ENCODE measurements at regions not wholly inside any gene's neighbourhood (a gene's known extent, or its start where the extent isn't known, plus 50 kb on each side); places are given as distances from the start of the nearest gene placed in this dataset.
"Not testable (repeated sequence)": the region's sequence is repeated elsewhere in the genome, so short reads cannot be mapped to it uniquely, and the experiment has no call there.

GRCh38 chr12:93229494-93230325 is 148.0 kb upstream of the NUDT4 start:
- POLR2A ChIA-PET = no interaction called here

GRCh38 chr12:93230326-93230720 is 147.4 kb upstream of the NUDT4 start:
- H3K27me3 Mint-ChIP-seq = peaks cover 2 to 17% of the 10 kb centered on the region in 2 donors
- ChIA-PET CTCF (no interaction called here), POLR2A (no interaction called here)
- no peak overlapping the region for H3K27ac Mint-ChIP-seq
- H3K36me3 Mint-ChIP-seq = no peaks in the 10 kb centered on the region
- no peaks in the 10 kb centered on the region for H3K27me3 ChIP-seq (ENCODE audit: insufficient read depth, low read length, poor library complexity, severe bottlenecking)
- no peak for DNase-seq
- H3K9me3 Mint-ChIP-seq = peaks cover 0 to 8% (median 3%) of the 10 kb centered on the region in 5 donors
- H3K4me1 Mint-ChIP-seq = no peaks in the 10 kb centered on the region
- no peak overlapping the region for H3K4me3 Mint-ChIP-seq
- H3K36me3 ChIP-seq (ENCODE audit: insufficient read depth, low read length) = no peaks in the 10 kb centered on the region
- no peak overlapping the region for H3K27ac ChIP-seq (ENCODE audit: low read depth, low read length)
- no peaks in the 10 kb centered on the region for H3K9me3 ChIP-seq (ENCODE audit: low read length)
- no peaks in the 10 kb centered on the region for H3K4me1 ChIP-seq (ENCODE audit: insufficient read depth, low read length)
- H3K4me3 ChIP-seq (ENCODE audit: low read length) = no peak overlapping the region

More at GRCh38 chr12:93229494-93230325, 148.0 kb upstream of the NUDT4 start:
- H3K27ac ChIP-seq (ENCODE audit: low read depth, low read length) = peak overlapping the region; percentile 52
- no peaks in the 10 kb centered on the region for H3K4me1 Mint-ChIP-seq
- no peak overlapping the region for H3K27ac Mint-ChIP-seq
- H3K27me3 ChIP-seq (ENCODE audit: insufficient read depth, low read length, poor library complexity, severe bottlenecking) = no peaks in the 10 kb centered on the region
- H3K36me3 Mint-ChIP-seq = no peaks in the 10 kb centered on the region
- no peaks in the 10 kb centered on the region for H3K9me3 ChIP-seq (ENCODE audit: low read length)
- DNase-seq = no peak
- peaks cover 0 to 8% (median 3%) of the 10 kb centered on the region in 5 donors for H3K9me3 Mint-ChIP-seq
- H3K4me3 Mint-ChIP-seq = no peak overlapping the region
- H3K36me3 ChIP-seq (ENCODE audit: insufficient read depth, low read length) = no peaks in the 10 kb centered on the region
- H3K27me3 Mint-ChIP-seq = peaks cover 2 to 13% of the 10 kb centered on the region in 2 donors
- CTCF ChIA-PET = no interaction called here
- H3K4me1 ChIP-seq (ENCODE audit: insufficient read depth, low read length) = no peaks in the 10 kb centered on the region
- H3K4me3 ChIP-seq (ENCODE audit: low read length) = no peak overlapping the region

GRCh38 chr12:93231938-93232337 is 145.8 kb upstream of the NUDT4 start:
- no peak for DNase-seq
- H3K4me3 ChIP-seq (ENCODE audit: low read length) = no peak overlapping the region
- Mint-ChIP-seq H3K9me3 (peaks cover 2 to 8% (median 3%) of the 10 kb centered on the region in 5 donors), H3K4me1 (no peaks in the 10 kb centered on the region), H3K4me3 (no peak overlapping the region), H3K36me3 (no peaks in the 10 kb centered on the region), H3K27ac (no peak overlapping the region), H3K27me3 (peaks cover 6 to 17% of the 10 kb centered on the region in 2 donors)
- H3K27me3 ChIP-seq (ENCODE audit: insufficient read depth, low read length, poor library complexity, severe bottlenecking) = no peaks in the 10 kb centered on the region
- no peaks in the 10 kb centered on the region for H3K9me3 ChIP-seq (ENCODE audit: low read length)
- ChIA-PET POLR2A (no interaction called here), CTCF (no interaction called here)
- no peaks in the 10 kb centered on the region for H3K4me1 ChIP-seq (ENCODE audit: insufficient read depth, low read length)
- no peaks in the 10 kb centered on the region for H3K36me3 ChIP-seq (ENCODE audit: insufficient read depth, low read length)
- no peak overlapping the region for H3K27ac ChIP-seq (ENCODE audit: low read depth, low read length)

GRCh38 chr12:93234641-93235040 is 143.1 kb upstream of the NUDT4 start:
- Mint-ChIP-seq H3K27me3 (peaks cover 8 to 17% of the 10 kb centered on the region in 2 donors), H3K36me3 (no peaks in the 10 kb centered on the region), H3K4me1 (no peaks in the 10 kb centered on the region), H3K27ac (no peak overlapping the region), H3K9me3 (peaks cover 0 to 3% (median 0%) of the 10 kb centered on the region in 5 donors), H3K4me3 (no peak overlapping the region)
- DNase-seq = no peak
- Histone ChIP-seq H3K9me3 (ENCODE audit: low read length) (no peaks in the 10 kb centered on the region), H3K27ac (ENCODE audit: low read depth, low read length) (no peak overlapping the region), H3K27me3 (ENCODE audit: insufficient read depth, low read length, poor library complexity, severe bottlenecking) (no peaks in the 10 kb centered on the region), H3K4me1 (ENCODE audit: insufficient read depth, low read length) (no peaks in the 10 kb centered on the region), H3K36me3 (ENCODE audit: insufficient read depth, low read length) (no peaks in the 10 kb centered on the region), H3K4me3 (ENCODE audit: low read length) (no peak overlapping the region)
- CTCF ChIA-PET = no interaction called here
- POLR2A ChIA-PET = no interaction called here

- no peaks in the 10 kb centered on the region for H3K27me3 ChIP-seq (ENCODE audit: insufficient read depth, low read length, poor library complexity, severe bottlenecking)
- Mint-ChIP-seq H3K27me3 (peaks cover 6 to 17% of the 10 kb centered on the region in 2 donors), H3K9me3 (peaks cover 0 to 3% (median 0%) of the 10 kb centered on the region in 5 donors), H3K4me3 (no peak overlapping the region), H3K27ac (no peak overlapping the region), H3K4me1 (no peaks in the 10 kb centered on the region), H3K36me3 (no peaks in the 10 kb centered on the region)
- no peaks in the 10 kb centered on the region for H3K4me1 ChIP-seq (ENCODE audit: insufficient read depth, low read length)
- H3K27ac ChIP-seq (ENCODE audit: low read depth, low read length) = no peak overlapping the region
- no peak for DNase-seq
- ChIA-PET CTCF (no interaction called here), POLR2A (interaction anchor here (0.6 kb wide), 1 partner anchor 102 kb away, joined by 3 read pairs; no protein-coding TSS in a partner anchor)
- H3K4me3 ChIP-seq (ENCODE audit: low read length) = no peak overlapping the region
- no peaks in the 10 kb centered on the region for H3K9me3 ChIP-seq (ENCODE audit: low read length)
- no peaks in the 10 kb centered on the region for H3K36me3 ChIP-seq (ENCODE audit: insufficient read depth, low read length)
These were observed 141.8 kb upstream of the NUDT4 start for GRCh38 chr12:93235881-93236280.

- no peak for DNase-seq
- ChIA-PET CTCF (no interaction called here), POLR2A (no interaction called here)
These were observed 140.3 kb upstream of the NUDT4 start for GRCh38 chr12:93237235-93237915.

GRCh38 chr12:93238512-93239262 is 139.0 kb upstream of the NUDT4 start:
- H3K4me1 Mint-ChIP-seq; H3K4me3 Mint-ChIP-seq; H3K9me3 Mint-ChIP-seq; H3K4me3 ChIP-seq (ENCODE audit: low read length); H3K27ac ChIP-seq (ENCODE audit: low read depth, low read length); H3K36me3 ChIP-seq (ENCODE audit: insufficient read depth, low read length); H3K27ac Mint-ChIP-seq; H3K9me3 ChIP-seq (ENCODE audit: low read length); H3K36me3 Mint-ChIP-seq; H3K27me3 ChIP-seq (ENCODE audit: insufficient read depth, low read length, poor library complexity, severe bottlenecking); DNase-seq; H3K4me1 ChIP-seq (ENCODE audit: insufficient read depth, low read length); CTCF ChIA-PET; POLR2A ChIA-PET; H3K27me3 Mint-ChIP-seq: not testable (repeated sequence)

More at GRCh38 chr12:93237235-93237915, 140.3 kb upstream of the NUDT4 start:
- Histone ChIP-seq H3K36me3 (ENCODE audit: insufficient read depth, low read length) (no peaks in the 10 kb centered on the region), H3K4me1 (ENCODE audit: insufficient read depth, low read length) (no peaks in the 10 kb centered on the region), H3K4me3 (ENCODE audit: low read length) (no peak overlapping the region), H3K9me3 (ENCODE audit: low read length) (no peaks in the 10 kb centered on the region), H3K27ac (ENCODE audit: low read depth, low read length) (no peak overlapping the region), H3K27me3 (ENCODE audit: insufficient read depth, low read length, poor library complexity, severe bottlenecking) (no peaks in the 10 kb centered on the region)
- H3K9me3 Mint-ChIP-seq = peaks cover 0 to 3% (median 0%) of the 10 kb centered on the region in 5 donors
- H3K4me1 Mint-ChIP-seq = no peaks in the 10 kb centered on the region
- H3K4me3 Mint-ChIP-seq = no peak overlapping the region
- no peak overlapping the region for H3K27ac Mint-ChIP-seq
- H3K36me3 Mint-ChIP-seq = no peaks in the 10 kb centered on the region
- H3K27me3 Mint-ChIP-seq = peaks cover 6 to 9% of the 10 kb centered on the region in 2 donors

GRCh38 chr12:93239789-93240188 is 137.9 kb upstream of the NUDT4 start:
- H3K27me3 Mint-ChIP-seq; H3K9me3 ChIP-seq (ENCODE audit: low read length); H3K4me3 Mint-ChIP-seq; H3K4me3 ChIP-seq (ENCODE audit: low read length); H3K36me3 Mint-ChIP-seq; POLR2A ChIA-PET; H3K36me3 ChIP-seq (ENCODE audit: insufficient read depth, low read length); DNase-seq; H3K27ac Mint-ChIP-seq; H3K27ac ChIP-seq (ENCODE audit: low read depth, low read length); H3K9me3 Mint-ChIP-seq; H3K27me3 ChIP-seq (ENCODE audit: insufficient read depth, low read length, poor library complexity, severe bottlenecking); CTCF ChIA-PET: not testable (repeated sequence)
- H3K4me1 Mint-ChIP-seq = peaks cover 6 to 17% (median 14%) of the 10 kb centered on the region in 3 donors
- H3K4me1 ChIP-seq (ENCODE audit: insufficient read depth, low read length) = peaks cover 20% of the 10 kb centered on the region
